ENCODE measurements at regions not wholly inside any gene's neighbourhood (a gene's known extent, or its start where the extent isn't known, plus 50 kb on each side); places are given as distances from the start of the nearest gene placed in this dataset.

- no peak for TF ChIP-seq CTCF (IDR thresholded peaks at IDR 0.05)
- TF ChIP-seq EP300 (IDR thresholded peaks at IDR 0.05), result peak in 1 of 2 donors; percentile 22
- TF ChIP-seq POLR2A (IDR thresholded peaks at IDR 0.05), result no peak
These were observed 165.7 kb downstream of the CAND1 start for GRCh38 chr12:67434671-67435370.

All from tibial nerve (tissue), 4 donors.